ENCODE measurements at regions not wholly inside any gene's neighbourhood (a gene's known extent, or its start where the extent isn't known, plus 50 kb on each side); places are given as distances from the start of the nearest gene placed in this dataset.
"Not testable (repeated sequence)": the region's sequence is repeated elsewhere in the genome, so short reads cannot be mapped to it uniquely, and the experiment has no call there.

DNA sequence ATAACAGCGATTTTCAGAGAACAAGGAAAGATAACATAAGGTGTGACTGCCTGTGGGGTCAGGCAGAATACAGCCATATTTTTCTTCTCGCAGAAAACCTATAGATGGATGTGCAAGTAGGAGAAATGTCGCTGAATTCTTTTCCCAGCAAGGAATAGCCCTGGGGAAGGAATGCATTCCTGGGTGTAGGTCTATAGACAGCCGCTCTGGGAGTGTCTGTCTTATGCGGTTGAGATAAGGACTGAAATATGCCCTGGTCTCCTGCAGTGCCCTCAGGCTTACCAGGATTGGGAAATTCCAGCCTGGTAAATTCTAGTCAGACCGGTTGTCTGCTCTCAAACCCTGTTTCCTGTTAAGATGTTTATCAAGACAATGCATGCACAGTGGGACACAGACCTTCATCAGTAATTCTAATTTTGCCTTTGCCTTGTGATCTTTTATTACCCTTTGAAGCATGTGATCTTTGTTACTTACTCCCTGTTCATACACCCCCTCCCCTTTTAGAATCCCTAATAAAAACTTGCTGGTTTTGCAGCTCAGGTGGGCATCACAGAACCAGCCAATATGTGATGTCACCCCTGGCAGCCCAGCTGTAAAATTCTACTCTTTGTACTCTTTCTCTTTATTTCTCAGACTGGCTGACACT is 202.8 kb upstream of the SRD5A2 start:
- not testable (repeated sequence) for TF ChIP-seq EZH2phosphoT487 (IDR thresholded peaks at IDR 0.05; ENCODE audit: low read depth)
- TF ChIP-seq, protein P1, sequence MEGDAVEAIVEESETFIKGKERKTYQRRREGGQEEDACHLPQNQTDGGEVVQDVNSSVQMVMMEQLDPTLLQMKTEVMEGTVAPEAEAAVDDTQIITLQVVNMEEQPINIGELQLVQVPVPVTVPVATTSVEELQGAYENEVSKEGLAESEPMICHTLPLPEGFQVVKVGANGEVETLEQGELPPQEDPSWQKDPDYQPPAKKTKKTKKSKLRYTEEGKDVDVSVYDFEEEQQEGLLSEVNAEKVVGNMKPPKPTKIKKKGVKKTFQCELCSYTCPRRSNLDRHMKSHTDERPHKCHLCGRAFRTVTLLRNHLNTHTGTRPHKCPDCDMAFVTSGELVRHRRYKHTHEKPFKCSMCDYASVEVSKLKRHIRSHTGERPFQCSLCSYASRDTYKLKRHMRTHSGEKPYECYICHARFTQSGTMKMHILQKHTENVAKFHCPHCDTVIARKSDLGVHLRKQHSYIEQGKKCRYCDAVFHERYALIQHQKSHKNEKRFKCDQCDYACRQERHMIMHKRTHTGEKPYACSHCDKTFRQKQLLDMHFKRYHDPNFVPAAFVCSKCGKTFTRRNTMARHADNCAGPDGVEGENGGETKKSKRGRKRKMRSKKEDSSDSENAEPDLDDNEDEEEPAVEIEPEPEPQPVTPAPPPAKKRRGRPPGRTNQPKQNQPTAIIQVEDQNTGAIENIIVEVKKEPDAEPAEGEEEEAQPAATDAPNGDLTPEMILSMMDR (IDR thresholded peaks at IDR 0.05; ENCODE audit: low read depth, low read length) = not testable (repeated sequence)

Measured in OCI-LY3 (cell line).